GM21619 (cell line): ENCODE measurements at regions not wholly inside any gene's neighbourhood (a gene's known extent, or its start where the extent isn't known, plus 50 kb on each side); places are given as distances from the start of the nearest gene placed in this dataset.
A peak's percentile ranks its signal among the peaks of the same experiment; 100 is the strongest.
"Not testable (repeated sequence)": the region's sequence is repeated elsewhere in the genome, so short reads cannot be mapped to it uniquely, and the experiment has no call there.

Source experiments
- ATAC-seq: cut with Tn5 transposase; IDR thresholded peaks from one replicate; pipeline ENCODE4 v1.9.1; 2021; ENCODE audit not compliant: unreplicated experiment

DNA sequence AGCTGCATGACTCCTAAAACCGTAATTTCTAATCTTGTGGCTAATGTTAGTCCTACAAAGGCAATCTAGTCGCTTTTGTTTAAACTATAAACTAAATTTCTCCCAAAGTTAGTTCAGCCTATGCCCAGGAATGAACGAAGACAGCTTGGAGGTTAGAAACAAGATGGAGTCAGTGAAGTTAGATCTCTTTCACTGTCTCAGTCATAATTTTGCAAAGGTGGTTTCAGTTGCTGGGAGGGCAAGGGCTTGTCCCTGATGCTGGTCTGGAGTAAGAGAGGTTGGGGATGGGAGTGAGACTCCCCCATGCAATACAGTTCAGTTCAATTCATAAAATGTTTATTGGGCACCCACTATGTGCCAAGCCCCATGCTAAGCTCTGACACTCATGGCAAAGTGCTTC lies 362.1 kb downstream of the TYW1 start:
- not testable (repeated sequence) for ATAC-seq

GRCh38 chr7:67359900-67360299 lies 363.3 kb downstream of the TYW1 start:
- no peak for ATAC-seq

- no peak for ATAC-seq
Observed at GRCh38 chr7:67361150-67361549, 364.5 kb downstream of the TYW1 start.

DNA sequence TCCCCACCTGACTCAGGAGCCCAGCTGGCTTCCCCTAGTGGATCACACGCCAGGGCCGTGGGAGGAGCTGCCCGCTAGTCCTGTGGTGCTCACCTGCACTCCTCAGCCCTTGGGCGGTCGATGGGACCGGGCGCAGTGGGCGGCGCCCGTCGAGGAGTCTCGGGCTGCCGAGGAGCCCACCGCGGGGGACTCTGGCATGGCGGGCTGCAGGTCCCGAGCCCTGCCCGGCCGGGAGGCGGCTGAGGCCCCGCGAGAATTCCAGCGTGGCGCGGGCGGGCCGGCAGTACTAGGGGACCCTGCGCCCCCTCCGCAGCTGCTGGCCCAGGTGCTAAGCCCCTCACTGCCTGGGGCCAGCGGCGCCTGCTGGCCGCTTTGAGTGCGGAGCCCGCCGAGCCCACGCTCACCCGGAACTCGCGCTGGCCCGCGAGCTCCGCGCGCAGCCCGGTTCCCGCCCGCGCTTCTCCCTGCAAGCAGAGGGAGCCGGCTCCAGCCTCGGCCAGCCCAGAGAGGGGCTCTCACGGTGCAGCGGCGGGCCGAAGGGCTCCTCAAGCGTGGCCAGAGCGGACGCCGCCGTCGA lies 367.9 kb downstream of the TYW1 start:
- ATAC-seq = no peak

GRCh38 chr7:67371429-67372305 lies 375.0 kb downstream of the TYW1 start:
- peak; percentile 86 for ATAC-seq

DNA sequence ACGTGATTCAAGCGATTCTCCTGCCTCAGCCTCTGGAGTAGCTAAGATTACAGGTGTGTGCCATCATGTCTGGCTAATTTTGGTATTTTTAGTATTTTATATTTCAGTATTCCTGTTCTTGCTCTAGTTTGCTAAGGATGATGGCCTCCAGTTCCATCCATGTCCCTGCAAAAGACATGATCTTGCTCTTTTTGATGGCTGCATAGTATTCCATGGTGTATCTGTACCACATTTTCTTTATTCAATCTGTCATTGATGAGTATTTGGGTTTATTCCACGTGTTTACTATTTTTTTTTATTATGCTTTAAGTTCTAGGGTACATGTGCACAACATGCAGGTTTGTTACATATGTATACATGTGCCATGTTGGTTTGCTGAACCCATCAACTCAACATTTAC lies 376.8 kb downstream of the TYW1 start:
- ATAC-seq = not testable (repeated sequence)

DNA sequence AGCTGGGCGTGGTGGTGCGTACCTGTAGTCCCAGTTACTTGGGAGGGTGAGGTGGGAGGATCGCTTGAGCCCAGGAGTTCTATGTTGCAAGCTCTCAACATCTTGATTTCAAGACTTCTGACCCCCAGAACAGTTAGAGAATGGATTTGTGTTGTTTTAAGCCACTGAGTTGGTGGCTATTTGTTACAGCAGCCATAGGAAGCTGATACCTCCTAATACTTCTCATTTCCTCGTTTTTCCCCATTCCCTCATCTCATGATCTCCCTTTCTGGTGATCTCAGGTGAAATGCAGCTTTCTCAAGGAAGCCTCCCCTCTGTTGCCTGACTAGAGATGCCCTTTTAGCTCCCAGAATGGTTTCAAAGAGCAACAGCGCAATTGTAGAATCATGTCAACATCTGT lies 378.8 kb downstream of the TYW1 start:
- no peak for ATAC-seq

GRCh38 chr7:67377939-67378862 lies 381.6 kb downstream of the TYW1 start:
- ATAC-seq = peak; percentile 87

- no peak for ATAC-seq
Observed at GRCh38 chr7:67380326-67380725, 383.7 kb downstream of the TYW1 start.

DNA sequence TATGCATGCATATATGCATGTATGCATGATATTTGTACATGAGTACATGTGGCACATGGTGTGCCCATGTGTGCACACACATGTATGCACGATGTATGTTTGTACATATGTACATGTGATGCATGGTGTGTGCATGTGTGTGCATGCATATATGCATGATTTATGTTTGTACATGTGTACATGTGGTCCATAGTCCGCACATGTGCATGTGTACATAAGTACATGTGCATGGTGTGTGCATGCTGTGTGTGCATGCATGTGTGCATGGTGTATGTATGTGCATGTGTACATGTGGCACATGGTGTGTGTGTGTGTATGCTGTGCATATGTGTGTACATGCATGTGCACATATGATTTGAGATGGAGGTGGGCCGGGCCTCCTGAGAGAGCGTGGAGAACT lies 384.2 kb downstream of the TYW1 start:
- no peak for ATAC-seq

DNA sequence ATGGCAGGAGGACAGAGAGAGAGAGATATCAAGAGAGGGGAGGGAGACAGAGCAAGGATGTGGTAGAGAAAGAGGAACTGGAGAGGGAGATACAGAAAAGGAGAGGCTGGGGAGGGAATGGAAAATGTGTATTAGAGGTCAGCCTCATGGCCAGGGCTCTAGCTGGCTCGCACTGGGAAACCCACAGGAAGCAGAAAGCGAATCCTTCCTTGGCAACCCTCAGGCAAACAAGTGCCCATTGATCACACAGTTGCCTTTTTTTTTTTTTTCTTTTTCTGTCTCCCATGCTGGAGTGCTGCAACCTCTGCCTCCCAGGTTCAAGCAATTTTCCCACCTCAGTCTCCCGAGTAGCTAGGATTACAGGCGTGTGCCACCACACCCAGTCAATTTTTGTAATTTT lies 391.2 kb downstream of the TYW1 start:
- ATAC-seq = no peak

GRCh38 chr7:67391168-67391567 lies 394.5 kb downstream of the TYW1 start:
- ATAC-seq = no peak

- ATAC-seq = no peak
Observed at GRCh38 chr7:67392596-67393438, 396.2 kb downstream of the TYW1 start.

DNA sequence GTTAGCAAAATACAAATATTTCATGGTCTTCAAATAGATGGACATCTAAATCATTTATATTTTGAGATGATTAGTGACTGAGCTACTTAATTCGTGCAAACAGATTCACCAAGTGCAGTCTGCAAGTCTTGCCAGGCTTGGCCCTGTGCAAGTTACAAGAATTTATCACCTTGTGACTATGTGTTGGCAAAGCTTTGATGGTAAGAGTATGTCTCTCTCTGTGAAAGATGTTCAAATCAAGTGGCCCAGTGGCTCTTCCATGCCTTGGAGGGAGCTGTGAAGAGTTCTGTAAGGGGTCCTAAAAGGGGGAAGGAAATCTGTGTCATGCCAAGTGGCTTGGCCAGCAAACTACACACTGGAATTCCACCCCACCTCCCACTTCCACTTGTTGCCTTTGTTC lies 397.3 kb downstream of the TYW1 start:
- ATAC-seq = no peak

DNA sequence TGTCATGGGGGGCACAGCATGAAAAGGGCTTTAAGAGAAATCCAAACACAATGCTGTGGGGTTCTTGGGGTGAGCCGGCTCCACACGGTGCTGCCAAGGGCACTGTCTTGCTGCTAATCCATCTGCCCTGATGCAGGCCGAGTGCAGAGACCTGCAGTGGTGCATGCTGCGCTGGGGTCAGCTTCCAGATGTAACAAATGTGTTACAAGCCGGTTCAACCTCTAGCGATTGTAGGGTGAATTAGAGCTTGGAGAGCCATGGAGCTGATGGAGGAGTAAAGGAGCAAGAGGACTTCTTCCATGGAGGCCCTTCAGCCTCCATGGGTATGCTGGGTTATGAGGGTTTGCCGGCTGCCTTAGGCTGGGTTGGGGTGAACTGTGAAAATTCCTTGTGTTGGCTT lies 402.3 kb downstream of the TYW1 start:
- no peak for ATAC-seq

DNA sequence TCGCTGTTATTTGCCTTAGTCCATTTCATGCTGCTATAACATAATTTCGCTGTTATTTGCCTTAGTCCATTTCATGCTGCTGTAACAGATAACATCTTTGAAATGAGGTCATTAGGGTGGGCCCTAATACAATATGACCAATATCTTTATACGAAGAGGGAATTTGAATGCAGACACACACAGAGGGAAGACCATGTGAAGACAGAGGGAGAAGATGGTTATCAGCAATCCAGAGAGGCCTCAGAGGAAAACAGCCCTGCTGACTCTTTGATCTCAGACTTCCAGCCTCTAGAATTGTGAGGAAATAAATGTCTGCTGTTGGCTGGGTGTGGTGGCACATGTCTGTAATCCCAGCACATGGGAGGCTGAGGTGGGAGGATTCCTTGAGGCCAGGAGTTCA lies 404.9 kb downstream of the TYW1 start:
- no peak for ATAC-seq

DNA sequence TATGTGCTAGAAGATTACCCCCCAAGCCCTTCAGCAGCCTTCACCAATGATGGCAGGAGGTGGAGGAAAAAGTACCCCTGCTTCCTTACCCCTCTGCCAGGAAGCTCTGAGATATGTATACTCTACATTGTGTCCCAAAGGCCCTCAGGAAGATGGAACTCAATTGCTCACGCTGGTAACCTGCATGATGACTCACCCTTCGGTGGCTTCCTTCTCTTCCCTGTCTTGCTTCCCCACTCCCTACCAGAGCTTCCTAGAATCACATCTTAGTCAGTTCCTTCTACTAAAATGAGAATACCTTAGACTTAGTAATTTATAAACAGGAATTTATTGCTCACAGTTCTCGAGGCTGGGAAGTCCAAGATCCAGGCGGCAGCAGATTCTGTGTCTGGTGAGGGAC lies 405.6 kb downstream of the TYW1 start:
- no peak for ATAC-seq

DNA sequence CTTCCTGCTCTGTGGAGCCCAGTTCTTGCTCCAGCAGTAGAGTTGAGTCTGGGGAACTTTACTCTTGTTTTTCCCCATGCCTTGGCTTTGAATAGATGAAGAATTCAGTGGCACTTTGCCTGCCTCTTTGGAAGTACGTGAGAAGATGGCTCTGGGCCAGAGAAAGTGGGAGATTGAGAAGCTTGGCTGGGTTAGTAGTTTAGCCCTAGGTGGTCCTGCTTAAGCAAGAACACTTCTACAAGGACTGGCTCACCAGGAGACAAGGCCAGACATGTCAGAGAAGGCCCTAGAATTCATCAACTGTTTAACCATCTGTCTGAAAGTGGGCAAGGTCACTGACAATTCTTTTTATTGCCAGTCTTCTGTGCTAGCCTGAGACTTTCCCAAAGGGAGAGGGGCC lies 410.3 kb downstream of the TYW1 start:
- ATAC-seq = no peak

DNA sequence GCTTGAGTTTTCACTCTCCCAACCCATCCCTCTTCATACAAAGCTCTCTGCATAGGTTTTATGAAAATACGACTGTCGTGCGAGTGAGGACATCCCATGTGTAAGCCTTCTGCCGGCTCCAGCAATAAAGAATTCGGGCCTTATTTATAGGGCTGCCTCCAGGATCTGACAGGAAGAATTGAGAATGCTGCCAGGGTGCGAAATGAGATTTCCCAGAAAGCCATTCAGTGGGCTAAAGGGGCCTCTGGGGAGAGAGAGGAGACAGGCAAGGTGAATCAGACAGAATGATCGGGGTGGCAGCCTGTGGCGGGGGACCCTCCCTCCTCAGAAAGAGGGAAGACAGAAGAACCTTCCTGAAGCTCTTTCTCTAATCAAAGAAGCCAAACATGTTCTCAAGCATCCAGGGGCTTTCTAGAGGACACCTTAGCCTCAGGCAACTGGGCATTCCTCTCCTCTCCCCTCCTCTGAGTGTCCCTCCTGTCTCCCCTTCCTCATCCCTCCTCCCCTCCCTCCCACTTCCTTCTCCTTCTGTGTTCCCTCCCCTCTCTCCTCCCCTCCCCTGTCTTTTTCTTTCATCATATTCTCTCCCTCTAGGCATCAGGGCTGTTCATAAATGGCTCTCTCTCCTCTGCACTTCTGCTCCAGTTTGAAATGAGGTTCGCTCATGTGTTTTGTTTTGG lies 410.9 kb downstream of the TYW1 start:
- ATAC-seq = no peak

DNA sequence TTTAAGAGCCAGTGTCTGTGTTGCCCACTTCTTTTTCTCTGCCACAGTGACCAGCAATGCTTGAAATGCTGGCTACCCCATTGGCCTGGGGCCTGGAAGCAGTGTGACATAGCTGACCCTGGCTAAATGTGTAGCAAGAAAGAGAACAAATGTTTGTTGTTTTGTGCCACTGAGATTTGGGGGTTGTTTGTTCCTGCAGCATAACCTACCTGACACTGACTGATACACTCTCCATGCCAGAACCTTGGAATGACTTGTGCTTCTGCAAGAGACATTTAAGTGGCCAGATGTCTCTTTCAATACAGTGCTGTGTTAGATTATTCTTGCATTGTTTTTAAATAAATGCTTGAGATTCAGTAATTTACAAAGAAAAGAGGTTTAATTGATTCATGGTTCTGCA lies 411.5 kb downstream of the TYW1 start:
- no peak for ATAC-seq
